HG03354 (cell line): ENCODE measurements at regions not wholly inside any gene's neighbourhood (a gene's known extent, or its start where the extent isn't known, plus 50 kb on each side); places are given as distances from the start of the nearest gene placed in this dataset.

Source experiments
- ATAC-seq: cut with Tn5 transposase; IDR thresholded peaks from one replicate; pipeline ENCODE4 v1.9.1; 2021; ENCODE audit warnings: mild to moderate bottlenecking; ENCODE audit not compliant: unreplicated experiment, poor library complexity, severe bottlenecking

DNA sequence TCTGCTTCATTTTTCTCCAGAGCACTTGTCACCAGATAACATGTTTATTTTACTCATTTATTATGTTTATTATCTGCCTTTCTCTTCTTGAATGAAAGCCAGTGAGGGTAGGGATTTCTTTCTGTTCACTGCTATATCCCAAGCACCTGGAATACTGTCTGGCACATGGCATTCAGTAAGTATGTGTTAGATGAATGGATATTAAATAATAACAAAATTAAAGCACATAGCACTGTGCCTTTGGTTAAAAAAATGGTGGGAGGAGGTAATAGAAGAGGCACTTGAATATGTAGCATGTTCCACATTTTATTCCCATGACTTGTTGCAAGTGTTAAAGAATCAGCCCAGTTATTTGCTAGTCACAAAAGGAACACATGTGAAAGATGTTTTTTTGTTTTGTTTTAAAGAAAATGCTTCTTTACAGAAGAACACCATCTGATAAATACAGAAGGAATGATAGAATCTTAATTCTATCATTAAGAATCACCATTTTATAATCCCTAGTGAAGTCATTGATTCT, 151.0 kb downstream of the DLEU7 start:
- ATAC-seq, result no peak

DNA sequence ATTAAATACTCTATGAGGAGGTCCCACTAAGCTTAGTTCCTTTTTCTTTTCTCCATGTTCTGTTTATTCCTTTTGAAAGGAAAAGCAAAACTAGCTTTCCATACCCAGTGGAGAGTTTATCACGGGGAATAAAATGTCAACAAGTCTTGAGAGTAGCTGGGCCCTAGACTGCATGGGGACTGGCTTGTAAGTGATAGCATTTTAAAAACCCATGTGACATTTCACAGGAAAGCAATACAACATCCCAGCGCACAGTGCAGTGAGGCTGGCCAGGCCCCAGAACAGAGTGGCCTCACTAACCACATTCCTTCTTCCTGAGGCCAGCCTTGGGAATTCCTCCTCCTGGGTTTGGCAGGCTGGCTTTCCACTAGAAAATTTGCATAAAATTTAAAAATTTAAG, 149.8 kb downstream of the DLEU7 start:
- ATAC-seq, result no peak

DNA sequence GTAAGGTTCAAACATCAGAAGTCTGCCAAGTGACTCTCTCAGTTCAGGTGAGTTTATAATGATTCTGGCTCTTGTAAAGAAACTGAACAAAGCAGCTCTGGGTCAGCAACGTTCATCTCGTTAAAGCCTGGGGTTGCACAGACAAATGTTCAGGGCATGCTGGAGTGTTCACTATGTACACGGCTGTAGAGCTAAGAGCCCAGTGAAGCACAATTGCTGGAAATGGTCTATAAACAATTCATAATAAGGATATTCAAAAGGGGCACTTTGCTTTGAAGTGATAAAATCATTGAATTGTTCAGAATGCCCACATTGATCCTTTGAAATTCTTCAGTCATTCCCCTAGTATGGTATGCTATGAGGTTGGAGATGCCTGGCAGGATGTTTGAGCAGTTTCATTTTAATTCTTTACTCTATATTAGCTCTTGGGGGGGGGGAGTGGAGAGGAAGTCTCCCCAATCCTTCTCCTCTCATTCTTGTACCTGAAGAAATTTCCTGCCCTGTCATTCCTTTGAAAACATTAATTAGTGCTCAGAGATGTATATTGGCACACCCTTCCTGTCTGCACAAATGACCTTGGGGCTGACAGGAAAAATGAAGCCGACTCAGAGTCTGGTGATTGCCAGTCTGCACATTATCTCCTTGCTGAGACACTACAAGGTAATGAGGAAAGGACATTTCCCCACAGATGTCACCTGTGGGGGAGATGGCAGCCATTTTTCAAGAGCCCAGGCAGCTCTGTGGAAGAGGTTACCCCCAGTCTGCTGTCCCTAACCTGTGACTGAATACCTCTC, 145.5 kb downstream of the DLEU7 start:
- no peak for ATAC-seq

DNA sequence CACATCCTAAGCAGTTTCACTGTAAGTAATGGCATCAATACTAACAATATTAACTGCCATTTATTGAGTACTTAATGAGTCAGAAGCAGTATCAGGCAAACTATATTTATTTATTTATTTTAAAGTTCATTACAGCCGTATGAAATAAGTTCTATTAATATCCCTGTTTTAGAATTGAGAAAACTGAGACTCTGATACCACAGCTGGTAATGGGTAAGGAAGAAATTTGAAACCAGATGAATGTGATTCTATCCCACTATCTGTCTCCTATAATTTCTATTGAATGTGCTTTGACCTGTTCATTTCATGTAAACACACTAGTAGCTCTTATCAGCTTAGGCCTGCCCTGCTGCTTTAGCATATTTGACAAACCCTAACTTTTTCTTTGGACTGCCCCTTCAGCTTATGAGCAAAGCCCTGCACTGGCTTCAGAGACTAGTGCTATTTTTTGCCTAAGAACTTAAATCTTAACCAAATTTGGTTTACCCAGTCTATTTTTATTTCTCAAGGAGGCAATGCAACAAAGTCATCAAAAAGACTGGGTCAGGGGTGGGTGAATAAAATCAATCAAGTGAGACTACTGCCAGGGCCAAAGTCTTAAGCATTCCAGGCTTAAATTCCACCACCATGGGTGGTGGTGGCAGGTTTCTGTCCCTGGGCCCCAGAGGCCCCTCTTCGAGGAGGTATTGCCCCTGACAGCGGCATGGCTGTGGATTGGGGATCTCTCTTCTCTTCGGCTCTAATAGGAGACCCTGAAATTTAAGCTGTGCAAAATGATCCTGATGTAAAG, 143.4 kb downstream of the DLEU7 start:
- no peak for ATAC-seq

DNA sequence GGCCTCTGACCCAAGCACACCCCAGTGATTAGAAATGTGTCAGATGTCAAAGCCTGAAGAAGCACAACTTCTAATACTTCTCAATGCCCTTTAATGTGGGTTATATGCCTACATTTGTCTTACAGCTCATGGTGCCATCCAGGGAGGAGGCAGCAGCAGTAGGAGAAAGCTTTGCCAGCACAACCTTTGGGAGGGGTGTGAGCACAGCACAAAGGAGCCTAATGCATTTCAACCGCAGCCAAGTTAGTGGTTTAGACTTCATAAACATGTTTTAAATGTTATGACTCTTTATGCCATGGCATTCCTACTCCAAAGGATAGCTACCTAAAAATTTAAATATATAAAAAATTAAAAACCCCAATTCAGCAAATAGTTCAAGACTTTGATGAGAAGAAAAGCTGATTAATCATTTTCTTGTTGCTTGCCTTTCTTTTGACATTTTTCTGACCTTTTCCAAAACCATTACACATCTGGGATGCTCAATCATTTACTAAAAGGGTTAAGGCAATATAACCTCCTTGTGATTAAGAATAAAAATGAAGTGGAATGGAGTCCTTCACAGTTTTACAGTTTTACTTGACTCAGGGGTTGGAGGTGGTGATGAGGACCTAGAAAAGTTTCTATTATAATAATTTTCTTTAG, 142.7 kb downstream of the DLEU7 start:
- no peak for ATAC-seq

DNA sequence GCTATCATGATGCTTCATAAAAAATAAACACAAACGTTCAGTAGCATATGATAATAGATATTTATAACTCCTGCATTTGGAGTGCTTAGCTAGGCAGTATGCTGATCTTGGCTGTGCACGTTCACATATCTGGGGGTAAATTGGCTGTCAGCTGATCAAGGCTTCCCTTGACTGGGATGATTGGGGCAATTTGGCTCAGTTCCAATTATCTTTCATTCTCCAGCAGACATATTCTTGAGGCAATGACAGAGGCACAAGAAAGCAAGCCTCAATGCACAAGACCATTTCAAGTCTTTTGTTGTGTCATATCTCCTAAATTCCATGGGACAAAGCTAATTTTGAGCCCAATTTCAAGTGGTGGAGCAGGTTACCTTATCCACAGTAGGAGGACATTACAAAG, 142.0 kb downstream of the DLEU7 start:
- ATAC-seq, result no peak

DNA sequence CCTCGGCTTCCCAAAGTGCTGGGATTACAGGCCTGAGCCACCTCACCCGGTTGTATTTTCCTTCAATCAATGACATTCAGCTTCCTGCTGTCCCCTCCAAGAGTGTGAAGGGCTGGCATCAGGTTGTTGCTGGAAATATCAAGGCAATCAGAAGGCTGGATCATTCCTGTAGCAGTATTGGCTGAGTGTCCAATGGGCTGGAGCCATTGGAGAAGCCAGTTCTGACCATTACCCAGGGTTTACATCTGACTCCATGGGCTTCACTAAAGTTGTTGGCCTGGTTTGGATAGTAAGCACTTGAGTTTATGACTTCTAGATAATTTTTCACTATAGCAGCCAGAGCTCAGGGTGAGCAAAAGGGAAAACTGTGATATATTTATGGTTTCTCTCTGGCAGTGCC, 137.0 kb downstream of the DLEU7 start:
- ATAC-seq, result no peak

DNA sequence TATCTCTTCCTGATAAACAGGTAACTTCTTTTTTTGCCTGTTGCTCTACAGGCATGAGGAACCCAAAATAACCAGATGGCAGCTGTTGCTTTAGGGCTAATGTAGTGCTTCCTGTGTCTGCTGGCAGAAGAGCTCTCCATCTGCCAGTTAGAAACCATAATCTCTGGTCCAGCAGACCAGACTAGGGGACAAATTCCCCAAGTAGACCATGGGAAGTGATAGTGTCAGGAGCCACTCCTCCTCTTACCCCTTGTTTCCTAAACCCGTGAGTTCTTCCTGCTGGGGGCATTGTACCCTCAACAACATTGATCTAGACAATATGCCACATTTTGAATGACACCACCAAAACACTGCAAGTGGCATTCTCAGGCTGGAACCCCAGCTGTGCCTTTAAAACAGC, 135.9 kb downstream of the DLEU7 start:
- no peak for ATAC-seq

DNA sequence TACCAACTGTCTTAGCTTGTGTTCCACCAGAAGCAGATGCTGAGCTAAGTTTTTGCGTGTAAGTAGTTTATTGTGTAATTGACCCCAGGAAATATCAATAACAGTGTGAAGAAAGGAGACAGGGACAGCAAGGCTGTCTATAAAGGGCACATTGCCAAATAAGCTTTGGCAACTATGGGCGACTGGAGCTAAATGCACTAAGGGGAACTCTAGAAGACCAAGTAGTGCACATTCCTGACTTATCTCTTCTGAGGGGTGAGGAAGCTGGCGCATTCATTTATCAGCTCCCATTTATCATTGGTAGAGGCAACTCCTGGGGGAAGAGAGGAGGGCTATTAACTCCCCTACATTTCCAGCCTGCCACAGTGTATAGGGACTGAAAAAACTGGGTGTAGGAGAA, 135.0 kb downstream of the DLEU7 start:
- no peak for ATAC-seq

DNA sequence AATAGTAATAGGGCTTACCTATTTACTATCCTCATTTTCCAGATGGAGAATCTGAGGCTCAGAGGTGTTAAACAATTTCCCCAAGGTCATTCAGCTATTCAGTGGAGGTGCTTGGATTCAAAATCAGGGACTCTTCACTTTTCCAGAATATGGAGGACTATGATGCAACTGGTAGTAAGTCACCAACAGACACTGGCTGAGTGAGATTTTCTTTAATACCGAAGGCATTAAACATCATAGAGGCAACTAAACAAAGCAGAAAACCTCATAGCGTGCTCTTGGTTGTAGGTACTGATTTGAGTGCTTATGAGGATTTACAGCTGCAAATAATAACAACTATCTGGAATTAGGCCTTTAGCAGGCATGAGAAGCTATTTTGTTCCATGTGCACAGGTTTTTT, 134.4 kb downstream of the DLEU7 start:
- no peak for ATAC-seq

DNA sequence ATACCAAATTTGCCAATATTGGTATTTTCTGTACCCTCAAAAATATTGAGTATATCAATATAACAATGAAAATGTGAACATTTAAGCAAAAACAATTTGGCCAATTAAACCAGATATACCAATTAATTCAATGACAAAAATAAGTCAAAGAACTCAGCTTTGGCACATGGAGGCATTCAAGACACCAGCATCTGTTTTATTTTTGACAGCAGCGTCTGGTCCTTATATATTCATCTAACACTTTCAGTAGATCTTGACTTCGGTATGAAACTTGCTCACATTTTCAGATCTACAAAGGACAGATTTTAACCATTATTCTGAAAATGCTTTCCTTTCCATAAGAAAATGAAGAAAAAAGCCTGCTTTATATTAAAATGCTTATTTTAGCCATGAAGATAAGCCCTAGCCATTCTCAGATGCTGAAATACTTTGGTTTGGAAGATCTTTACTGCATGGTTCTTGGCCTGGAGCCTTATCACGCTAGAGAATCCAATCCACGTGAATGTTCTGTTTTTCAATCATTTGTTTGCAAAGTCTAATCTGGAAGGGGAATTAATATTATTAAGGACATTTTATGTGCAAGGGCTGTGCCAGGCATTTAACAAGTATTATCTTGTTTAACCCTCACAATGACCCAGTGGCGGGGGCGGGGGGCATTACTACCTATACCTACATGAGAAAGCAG, 132.2 kb downstream of the DLEU7 start:
- ATAC-seq, result no peak

DNA sequence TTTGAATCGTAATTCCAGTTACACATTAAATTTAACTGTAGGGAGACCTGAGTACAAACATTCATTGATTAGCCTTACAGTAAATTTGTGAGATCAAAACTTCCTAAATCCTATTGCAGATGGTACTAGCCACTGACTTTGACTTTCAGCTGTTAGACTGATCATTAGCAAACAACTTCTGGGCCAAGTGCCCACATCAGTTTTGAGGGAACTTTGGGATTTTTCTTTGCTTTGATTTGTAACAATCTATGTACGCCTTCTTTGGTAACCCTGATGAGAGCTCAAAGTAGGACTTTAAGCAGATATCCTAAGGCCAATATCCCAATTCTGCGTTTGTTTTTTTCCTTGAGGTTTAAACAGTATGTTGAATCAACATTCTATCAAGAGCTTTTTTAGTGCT, 131.5 kb downstream of the DLEU7 start:
- no peak for ATAC-seq

DNA sequence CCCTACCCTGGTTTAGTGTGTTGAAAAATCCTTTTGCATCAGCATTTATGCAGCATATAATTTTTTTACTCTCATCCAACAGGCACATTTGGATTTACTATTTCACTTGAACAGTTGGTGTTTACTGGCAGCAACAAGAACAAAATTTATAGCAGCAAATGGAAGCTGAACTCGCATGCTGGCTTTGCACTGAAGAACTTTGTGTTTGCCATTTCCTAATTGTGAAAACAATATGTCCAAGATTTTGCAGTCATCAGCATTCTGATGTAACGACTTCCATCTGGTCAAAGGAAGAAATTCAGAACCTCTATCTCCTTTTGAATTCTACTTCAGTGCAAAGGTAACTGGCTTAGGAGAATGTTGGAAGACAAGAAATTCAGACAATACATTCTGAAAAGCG, 131.0 kb downstream of the DLEU7 start:
- ATAC-seq, result no peak

DNA sequence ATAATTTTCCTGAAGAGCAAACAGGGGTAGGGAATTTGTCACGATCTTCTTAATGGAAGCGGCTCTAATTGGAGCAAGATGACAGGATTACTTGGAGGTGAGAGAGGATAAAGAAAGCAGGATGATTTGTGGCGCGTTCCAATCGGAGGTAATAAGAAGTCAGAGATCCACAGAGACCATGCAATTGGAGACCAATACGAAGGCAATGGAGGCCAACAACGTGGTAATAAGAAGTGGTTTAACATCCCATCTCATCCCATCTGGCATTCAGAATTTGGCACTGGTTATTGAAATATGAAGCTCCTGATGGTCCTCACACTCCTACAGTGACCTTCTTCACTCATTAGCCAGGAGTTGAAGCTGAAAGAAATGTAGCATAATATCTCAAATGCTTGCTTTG, 130.6 kb downstream of the DLEU7 start:
- no peak for ATAC-seq

DNA sequence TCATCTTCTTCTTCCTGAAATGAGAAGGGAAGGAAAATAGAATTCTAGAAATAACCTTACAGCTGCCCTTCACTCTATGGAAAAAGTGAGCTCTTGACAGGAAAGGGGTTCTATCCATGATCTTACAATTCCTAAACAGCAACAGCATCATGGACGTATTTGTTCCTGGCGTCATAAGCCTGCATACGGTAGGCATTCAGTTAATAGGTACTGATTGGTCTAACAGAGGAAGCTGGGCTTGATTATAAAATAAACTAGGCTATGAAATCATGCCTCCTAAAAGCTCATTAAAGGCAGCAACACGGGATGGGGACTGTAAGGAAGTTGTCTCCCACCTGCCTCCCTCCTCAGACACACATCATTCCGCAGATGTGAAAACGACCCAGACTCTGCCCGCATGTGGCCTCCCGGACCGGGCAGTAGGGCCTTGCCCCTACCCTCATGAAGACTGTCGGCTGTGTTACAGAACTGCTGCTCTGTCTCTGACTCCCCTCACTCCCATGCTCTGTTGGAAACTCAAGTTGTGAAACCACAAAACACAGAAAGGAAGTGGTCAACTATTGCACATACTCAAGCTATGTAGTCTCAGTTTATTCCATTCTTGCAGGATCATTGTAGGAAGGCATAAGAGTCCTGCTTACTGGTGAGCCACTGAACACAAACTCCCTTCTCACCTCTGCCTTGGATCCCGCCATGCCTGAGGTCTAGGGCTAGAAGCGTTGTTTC, 129.8 kb downstream of the DLEU7 start:
- peak; percentile 71 for ATAC-seq

DNA sequence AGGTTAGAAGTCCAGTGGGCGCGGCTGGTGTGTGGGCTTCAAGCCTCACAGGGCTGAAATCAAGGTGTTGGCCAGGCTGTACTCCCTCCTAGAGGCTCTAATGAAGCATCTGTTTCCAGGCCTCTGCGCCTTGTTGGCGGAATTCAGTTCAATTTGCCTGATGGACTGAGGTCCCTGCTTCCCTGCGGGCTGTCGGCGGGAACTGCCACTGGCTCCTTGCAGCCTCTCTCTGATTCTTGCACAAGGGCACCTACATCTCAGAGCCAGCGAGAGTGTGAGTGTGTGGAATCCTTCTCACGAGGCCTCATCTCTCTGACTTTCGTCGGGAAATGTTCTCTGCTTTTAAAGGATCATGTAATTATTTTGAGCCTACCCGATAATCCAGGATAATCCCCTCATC, 128.6 kb downstream of the DLEU7 start:
- ATAC-seq, result no peak

DNA sequence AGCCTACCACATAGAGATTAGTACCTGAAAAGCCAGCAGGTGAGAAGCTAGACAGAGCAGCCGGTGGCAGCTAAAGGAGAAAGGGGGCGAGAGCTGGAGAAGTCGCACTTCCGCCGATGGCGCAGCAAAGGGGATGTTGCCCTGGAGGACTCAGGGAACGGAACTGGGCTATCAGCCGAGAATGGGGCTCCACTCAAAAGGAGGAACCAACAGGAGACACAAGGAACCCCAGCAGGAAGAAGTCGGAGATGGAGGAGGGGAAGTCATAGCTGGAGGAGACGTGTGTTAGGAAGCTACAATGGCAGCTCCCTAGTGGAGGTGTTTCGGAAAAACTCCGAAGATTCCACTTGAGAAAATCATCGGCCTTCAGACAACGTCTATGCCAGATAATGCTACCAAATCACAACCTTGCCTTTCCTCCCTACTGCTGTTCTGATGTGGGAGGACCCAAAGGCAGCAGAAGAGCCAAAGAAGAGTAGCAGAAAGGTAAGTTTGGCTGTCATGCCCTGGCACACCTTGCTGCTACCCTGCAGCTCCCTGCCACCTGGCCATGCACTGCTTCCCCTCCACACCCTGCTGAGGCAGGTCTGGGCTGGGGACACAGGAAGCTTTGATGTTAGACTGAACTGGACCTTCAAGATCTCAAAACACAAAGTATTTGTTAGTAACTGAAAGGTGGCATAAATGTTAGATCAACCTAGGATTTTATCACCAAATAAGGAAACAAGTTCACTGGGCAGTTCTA, 127.9 kb downstream of the DLEU7 start:
- no peak for ATAC-seq

DNA sequence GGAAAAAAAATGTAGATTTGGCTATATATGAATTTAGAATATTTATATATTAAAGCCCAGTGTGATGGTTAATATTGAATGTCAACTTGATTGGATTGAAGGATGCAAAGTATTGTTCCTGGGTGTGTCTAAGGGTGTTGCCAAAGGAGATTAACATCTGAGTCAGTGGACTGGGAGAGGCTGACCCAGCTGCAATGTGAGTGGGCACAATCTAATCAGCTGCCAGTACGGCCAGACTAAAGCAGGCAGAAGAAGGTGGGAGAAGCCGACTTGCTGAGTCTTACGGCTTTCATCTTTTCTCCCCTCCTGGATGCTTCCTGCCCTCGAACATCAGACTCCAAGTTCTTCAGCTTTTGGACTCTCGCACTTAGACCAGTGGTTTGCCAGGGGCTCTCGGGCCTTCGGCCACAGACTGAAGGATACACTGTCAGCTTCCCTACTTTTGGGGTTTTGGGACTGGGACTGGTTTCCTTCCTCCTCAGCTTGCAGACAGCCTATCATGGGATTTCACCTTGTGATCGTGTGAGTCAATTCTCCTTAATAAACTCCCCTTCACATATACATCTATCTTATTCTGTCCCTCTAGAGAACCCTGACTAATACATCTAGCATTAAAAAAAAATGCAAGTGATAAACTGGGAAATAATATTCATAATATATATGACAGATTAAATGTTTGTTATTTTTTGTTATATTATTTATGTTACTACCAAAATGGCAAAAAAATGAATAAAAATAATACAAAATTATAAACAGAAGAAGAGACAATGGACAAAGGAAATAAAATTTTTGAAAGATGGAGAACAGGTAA, 122.4 kb downstream of the DLEU7 start:
- no peak for ATAC-seq
